ENCODE measurements at regions not wholly inside any gene's neighbourhood (a gene's known extent, or its start where the extent isn't known, plus 50 kb on each side); places are given as distances from the start of the nearest gene placed in this dataset.

DNA sequence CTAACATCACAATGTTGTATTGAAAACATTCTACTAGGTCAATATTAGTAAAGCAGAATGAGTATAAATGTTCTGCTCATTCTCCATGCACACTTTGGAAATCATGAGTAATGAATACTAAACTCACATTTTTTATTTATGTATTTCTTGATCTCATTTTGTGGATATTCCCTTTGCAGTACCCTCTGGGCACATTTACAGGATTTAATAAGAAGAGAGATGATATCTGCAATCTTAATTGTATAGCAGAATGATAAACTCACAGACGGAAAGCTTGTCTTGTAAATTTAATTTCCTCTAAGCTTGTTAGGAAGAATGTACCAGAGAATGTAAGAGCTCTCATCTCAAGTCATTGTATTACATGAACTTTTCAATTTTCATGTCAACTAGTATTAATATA lies 1279.7 kb downstream of the PCDH7 start:
- no peaks in the 10 kb centered on the region for H3K4me1 ChIP-seq (ENCODE audit: control insufficient read depth, insufficient read depth, low read length)
- H3K36me3 ChIP-seq (ENCODE audit: insufficient read depth, low read length) = no peaks in the 10 kb centered on the region
- H3K9ac ChIP-seq (ENCODE audit: low read depth, low read length) = no peak overlapping the region
- H3K27me3 ChIP-seq (ENCODE audit: control insufficient read depth, insufficient read depth, low read length) = no peaks in the 10 kb centered on the region
- H3K4me3 ChIP-seq (ENCODE audit: low read length) = no peak overlapping the region
- no peak overlapping the region for H3K4me2 ChIP-seq (ENCODE audit: low read length)
- no peaks in the 10 kb centered on the region for H3K9me3 ChIP-seq (replicated peaks; ENCODE audit: low read length)

DNA sequence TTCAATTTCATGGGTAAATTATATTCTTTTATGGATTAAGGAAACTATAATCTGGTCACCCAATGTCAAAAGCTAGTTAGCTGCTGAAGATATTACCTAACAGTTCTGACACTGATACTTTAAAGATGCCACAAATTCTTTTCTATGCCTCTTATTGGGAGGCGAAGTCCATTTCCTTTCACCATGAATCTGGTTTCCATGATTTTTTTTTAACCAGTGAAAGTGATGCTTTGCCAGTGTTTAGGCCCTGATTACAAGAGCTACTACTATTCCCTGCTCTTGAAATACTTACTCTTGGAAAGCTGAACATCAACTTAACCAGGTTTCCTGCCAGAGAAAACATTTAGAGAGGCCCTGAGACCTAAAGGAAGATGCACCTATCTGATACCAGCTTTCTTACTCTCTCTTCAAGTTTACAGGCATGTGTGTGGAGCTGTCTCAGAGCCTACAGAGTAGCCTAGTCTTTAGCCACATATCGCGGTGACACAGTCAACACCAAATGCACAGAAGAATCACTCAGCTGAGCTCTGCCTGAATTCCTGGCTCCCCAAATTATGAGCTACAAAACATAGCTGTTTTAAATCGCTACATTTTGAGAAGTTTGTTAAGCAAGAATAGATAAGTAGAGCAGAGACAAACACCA lies 1280.8 kb downstream of the PCDH7 start:
- no peaks in the 10 kb centered on the region for H3K9me3 ChIP-seq (replicated peaks; ENCODE audit: low read length)
- no peak overlapping the region for H3K4me2 ChIP-seq (ENCODE audit: low read length)
- H3K36me3 ChIP-seq (ENCODE audit: insufficient read depth, low read length) = no peaks in the 10 kb centered on the region
- no peak overlapping the region for H3K9ac ChIP-seq (ENCODE audit: low read depth, low read length)
- H3K4me3 ChIP-seq (ENCODE audit: low read length) = no peak overlapping the region
- H3K4me1 ChIP-seq (ENCODE audit: control insufficient read depth, insufficient read depth, low read length) = no peaks in the 10 kb centered on the region
- H3K27me3 ChIP-seq (ENCODE audit: control insufficient read depth, insufficient read depth, low read length) = no peaks in the 10 kb centered on the region

DNA sequence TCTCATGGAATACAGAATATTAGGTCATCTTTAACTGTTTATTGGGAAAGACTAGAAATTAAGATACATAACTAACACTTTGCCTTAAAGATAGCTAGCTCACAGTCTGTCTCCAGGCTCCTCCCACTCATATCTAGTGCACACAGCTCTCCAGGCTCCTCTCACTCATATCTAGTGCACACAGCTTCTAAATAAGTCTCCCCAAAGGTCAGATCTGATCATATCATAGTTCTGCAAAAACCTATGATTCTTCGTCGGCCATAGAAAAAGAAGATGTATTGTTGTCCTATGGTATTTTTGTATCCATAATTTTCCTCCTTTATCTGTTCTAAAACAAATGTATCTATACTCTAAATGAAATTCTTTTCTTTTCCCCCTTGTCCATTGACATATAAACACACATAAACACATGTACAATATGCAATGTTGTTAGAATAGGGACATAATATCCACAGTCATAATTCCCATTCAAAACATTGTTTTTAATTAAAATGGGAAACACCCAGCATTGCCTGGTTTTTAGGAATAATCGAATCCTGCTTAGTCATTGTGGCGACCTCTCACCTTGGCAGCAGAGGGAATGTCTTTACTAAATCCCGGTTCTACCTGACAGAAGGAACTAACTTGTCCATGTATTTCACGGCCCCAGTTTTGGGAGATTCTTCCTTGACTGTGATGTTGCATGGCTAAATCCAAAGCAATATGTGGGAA lies 1282.0 kb downstream of the PCDH7 start:
- Histone ChIP-seq H3K9me3 (replicated peaks; ENCODE audit: low read length) (no peaks in the 10 kb centered on the region), H3K4me1 (ENCODE audit: control insufficient read depth, insufficient read depth, low read length) (no peaks in the 10 kb centered on the region), H3K4me3 (ENCODE audit: low read length) (no peak overlapping the region), H3K9ac (ENCODE audit: low read depth, low read length) (no peak overlapping the region), H3K27me3 (ENCODE audit: control insufficient read depth, insufficient read depth, low read length) (no peaks in the 10 kb centered on the region), H3K4me2 (ENCODE audit: low read length) (no peak overlapping the region), H3K36me3 (ENCODE audit: insufficient read depth, low read length) (no peaks in the 10 kb centered on the region)

DNA sequence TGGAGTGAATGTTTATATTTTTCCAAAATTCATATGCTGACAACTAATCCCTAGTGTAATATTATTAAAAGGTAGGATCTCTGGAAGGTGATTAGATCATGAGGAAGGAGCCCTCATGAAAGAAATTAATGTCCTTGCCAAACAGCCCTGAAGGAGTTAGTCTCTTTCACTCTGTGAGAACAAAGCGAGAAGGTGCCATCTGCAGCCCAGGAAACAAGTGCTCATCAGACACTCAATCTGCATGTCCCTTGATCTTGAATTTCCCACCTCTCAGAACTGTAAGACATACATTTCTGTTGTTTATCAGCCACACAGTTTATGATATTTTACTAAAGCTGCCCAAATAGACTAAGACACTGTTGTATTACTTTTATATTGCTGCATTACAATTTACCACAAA lies 1283.4 kb downstream of the PCDH7 start:
- no peaks in the 10 kb centered on the region for H3K9me3 ChIP-seq (replicated peaks; ENCODE audit: low read length)
- H3K9ac ChIP-seq (ENCODE audit: low read depth, low read length) = no peak overlapping the region
- H3K36me3 ChIP-seq (ENCODE audit: insufficient read depth, low read length) = no peaks in the 10 kb centered on the region
- no peak overlapping the region for H3K4me3 ChIP-seq (ENCODE audit: low read length)
- no peaks in the 10 kb centered on the region for H3K4me1 ChIP-seq (ENCODE audit: control insufficient read depth, insufficient read depth, low read length)
- no peaks in the 10 kb centered on the region for H3K27me3 ChIP-seq (ENCODE audit: control insufficient read depth, insufficient read depth, low read length)
- no peak overlapping the region for H3K4me2 ChIP-seq (ENCODE audit: low read length)

DNA sequence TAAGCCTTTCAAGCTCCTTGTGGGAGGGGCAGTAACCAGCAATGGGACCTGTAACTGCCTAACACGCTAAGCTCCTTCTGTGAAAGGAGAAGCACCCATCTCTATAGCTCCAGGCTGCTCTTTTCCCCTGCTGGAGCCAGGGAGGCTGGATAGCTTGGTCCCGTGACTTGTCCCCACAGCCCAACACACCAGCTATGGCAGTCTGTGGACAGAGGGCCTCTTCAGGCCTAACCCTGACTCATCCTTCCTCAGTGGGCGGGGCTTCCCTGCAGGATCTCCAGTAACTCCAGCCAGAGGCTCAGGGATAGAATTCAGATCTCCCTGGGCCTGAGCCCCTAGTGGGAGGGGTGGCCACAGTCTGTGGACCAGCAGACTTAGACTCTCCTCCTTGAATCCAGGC lies 1290.1 kb downstream of the PCDH7 start:
- H3K27me3 ChIP-seq (ENCODE audit: control insufficient read depth, insufficient read depth, low read length) = no peaks in the 10 kb centered on the region
- H3K9ac ChIP-seq (ENCODE audit: low read depth, low read length) = no peak overlapping the region
- no peaks in the 10 kb centered on the region for H3K9me3 ChIP-seq (replicated peaks; ENCODE audit: low read length)
- no peak overlapping the region for H3K4me2 ChIP-seq (ENCODE audit: low read length)
- H3K4me1 ChIP-seq (ENCODE audit: control insufficient read depth, insufficient read depth, low read length) = no peaks in the 10 kb centered on the region
- no peaks in the 10 kb centered on the region for H3K36me3 ChIP-seq (ENCODE audit: insufficient read depth, low read length)
- H3K4me3 ChIP-seq (ENCODE audit: low read length) = no peak overlapping the region

DNA sequence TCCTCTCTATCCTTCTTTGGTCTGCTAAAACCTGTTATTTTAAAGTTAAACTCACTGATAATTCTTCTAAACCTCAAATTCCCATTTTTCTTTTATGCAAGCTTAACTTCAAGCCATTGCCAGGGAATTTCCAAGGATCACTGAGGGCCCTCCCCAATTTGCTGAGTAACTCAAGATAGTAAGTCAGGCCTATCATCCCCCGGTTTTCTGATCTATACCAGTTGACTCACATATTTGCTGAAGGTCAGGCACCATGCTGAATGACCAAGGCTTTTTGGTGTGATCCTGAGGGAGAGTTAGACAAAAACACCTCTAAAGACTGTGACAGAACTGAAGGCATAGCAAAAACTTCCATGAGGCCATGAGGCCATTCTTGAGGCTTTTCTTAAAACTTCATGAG lies 1301.9 kb downstream of the PCDH7 start:
- H3K27me3 ChIP-seq (ENCODE audit: control insufficient read depth, insufficient read depth, low read length) = no peaks in the 10 kb centered on the region
- no peak overlapping the region for H3K4me2 ChIP-seq (ENCODE audit: low read length)
- no peak overlapping the region for H3K9ac ChIP-seq (ENCODE audit: low read depth, low read length)
- H3K4me1 ChIP-seq (ENCODE audit: control insufficient read depth, insufficient read depth, low read length) = peaks cover 10% of the 10 kb centered on the region
- H3K36me3 ChIP-seq (ENCODE audit: insufficient read depth, low read length) = no peaks in the 10 kb centered on the region
- no peak overlapping the region for H3K4me3 ChIP-seq (ENCODE audit: low read length)
- H3K9me3 ChIP-seq (replicated peaks; ENCODE audit: low read length) = no peaks in the 10 kb centered on the region

DNA sequence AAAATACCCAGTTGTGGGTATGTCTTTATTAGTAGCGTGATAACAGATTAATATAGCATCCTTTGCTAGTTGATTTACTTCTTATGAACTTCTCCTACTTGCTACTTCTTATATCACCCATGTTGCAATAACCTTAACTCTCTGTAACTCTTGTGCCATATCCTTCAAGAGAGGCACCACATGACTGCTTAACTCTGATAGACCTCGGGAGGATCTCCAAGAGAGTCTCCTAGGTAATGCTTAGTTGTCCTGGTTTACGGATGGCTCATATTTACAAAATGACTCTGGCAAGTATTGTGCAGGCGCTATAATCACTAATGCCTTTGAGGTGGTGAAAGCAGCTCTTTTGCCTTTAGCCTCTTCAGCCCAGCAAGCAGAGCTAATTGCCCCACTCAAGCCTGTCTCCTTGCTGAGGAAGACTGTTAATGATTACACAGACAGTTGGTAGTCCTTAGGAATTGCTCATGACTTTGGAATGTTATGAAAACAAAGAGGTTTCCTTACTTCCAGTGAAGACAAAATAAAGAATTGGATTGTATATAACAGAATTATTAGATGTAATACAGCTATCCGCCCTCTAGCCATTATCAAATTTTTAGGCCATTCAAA lies 1305.8 kb downstream of the PCDH7 start:
- H3K9me3 ChIP-seq (replicated peaks; ENCODE audit: low read length) = no peaks in the 10 kb centered on the region
- H3K27me3 ChIP-seq (ENCODE audit: control insufficient read depth, insufficient read depth, low read length) = no peaks in the 10 kb centered on the region
- no peak overlapping the region for H3K4me2 ChIP-seq (ENCODE audit: low read length)
- H3K4me3 ChIP-seq (ENCODE audit: low read length) = no peak overlapping the region
- no peaks in the 10 kb centered on the region for H3K36me3 ChIP-seq (ENCODE audit: insufficient read depth, low read length)
- no peak overlapping the region for H3K9ac ChIP-seq (ENCODE audit: low read depth, low read length)
- H3K4me1 ChIP-seq (ENCODE audit: control insufficient read depth, insufficient read depth, low read length) = peaks cover 10% of the 10 kb centered on the region

DNA sequence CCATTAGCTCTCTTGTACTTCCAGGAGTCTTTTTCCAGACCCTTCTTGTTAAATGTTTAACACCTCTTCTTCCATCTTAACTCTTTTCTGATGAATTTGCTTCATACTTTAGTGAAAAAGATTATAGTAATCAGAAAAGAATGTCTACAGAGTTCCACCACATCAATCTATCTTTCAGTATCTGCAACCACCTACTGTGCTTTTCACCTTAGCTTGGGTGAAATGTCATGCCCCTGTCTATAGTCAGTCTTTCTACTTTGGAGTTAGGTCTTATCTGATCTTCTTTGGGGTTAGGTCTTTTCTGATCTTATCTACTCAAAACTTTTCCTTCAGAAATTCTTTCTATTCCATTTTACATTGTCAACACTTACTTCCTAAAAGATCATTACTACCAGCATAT lies 1310.2 kb downstream of the PCDH7 start:
- Histone ChIP-seq H3K4me2 (ENCODE audit: low read length) (no peak overlapping the region), H3K27me3 (ENCODE audit: control insufficient read depth, insufficient read depth, low read length) (no peaks in the 10 kb centered on the region), H3K4me1 (ENCODE audit: control insufficient read depth, insufficient read depth, low read length) (peaks cover 10% of the 10 kb centered on the region), H3K4me3 (ENCODE audit: low read length) (no peak overlapping the region), H3K9ac (ENCODE audit: low read depth, low read length) (no peak overlapping the region), H3K36me3 (ENCODE audit: insufficient read depth, low read length) (no peaks in the 10 kb centered on the region), H3K9me3 (replicated peaks; ENCODE audit: low read length) (no peaks in the 10 kb centered on the region)

DNA sequence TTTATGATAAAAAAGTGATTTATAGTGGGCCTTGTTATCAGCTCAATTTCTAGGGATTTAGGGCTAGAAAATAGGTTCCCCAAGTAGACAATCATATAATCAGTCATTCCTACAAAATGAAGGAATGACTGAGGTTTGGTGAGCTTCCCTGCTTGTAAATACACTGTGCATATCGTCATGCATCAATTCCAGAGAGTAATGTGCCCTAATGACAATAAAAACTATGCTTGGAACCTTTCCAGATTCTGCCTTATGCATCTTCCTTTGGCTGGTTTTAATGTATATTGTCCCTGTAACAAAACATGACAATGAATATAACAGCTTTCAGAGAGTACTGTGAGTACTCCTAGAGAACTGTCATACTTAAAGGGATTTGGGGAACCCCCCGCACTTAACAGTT lies 1310.9 kb downstream of the PCDH7 start:
- Histone ChIP-seq H3K27me3 (ENCODE audit: control insufficient read depth, insufficient read depth, low read length) (no peaks in the 10 kb centered on the region), H3K4me1 (ENCODE audit: control insufficient read depth, insufficient read depth, low read length) (peaks cover 6% of the 10 kb centered on the region), H3K4me2 (ENCODE audit: low read length) (no peak overlapping the region), H3K9me3 (replicated peaks; ENCODE audit: low read length) (no peaks in the 10 kb centered on the region), H3K4me3 (ENCODE audit: low read length) (no peak overlapping the region), H3K36me3 (ENCODE audit: insufficient read depth, low read length) (no peaks in the 10 kb centered on the region), H3K9ac (ENCODE audit: low read depth, low read length) (no peak overlapping the region)

DNA sequence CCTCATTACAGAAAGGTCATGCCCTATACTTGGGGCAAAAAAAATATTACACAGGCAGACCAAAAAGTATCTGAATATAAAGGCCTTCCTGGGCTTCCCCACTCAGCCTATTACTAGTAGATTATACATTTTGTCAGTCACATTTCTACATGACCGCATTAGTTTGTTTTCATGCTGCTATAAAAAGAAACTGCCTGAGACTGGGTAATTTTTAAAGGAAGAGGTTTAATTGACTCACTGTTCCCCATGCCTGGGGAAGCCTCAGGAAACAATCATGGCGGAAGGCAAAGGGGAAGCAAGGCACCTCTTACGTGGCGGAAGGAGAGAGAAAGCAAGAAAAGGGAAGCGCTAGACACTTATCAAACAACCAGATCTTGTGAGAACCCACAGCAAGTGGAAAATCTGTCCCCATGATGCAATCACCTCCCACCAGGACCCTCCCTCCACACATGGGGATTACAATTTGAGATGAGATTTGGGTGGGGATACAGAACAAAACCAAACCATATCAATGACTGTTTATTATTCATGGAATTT lies 1312.0 kb downstream of the PCDH7 start:
- H3K36me3 ChIP-seq (ENCODE audit: insufficient read depth, low read length) = no peaks in the 10 kb centered on the region

DNA sequence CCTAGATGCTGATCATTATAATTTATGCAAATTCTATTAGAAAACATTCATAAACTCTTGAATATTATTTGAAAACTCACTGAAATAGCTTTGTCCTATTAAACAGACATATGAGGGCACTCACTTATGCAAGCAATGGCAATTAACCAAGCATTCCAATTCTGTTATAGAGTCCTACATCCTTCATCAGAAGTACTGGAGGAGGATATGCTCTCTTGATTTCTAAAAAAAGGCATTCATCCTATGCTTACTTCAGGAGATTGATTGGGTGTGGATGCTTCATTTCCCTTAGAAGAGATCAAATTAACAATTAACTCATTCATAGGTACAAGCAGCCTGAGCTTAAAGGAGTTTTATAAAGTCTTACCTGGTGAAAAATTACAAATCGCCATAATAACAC lies 1317.2 kb downstream of the PCDH7 start:
- Histone ChIP-seq H3K9me3 (replicated peaks; ENCODE audit: low read length) (no peaks in the 10 kb centered on the region), H3K36me3 (ENCODE audit: insufficient read depth, low read length) (no peaks in the 10 kb centered on the region), H3K4me1 (ENCODE audit: control insufficient read depth, insufficient read depth, low read length) (no peaks in the 10 kb centered on the region), H3K4me2 (ENCODE audit: low read length) (no peak overlapping the region), H3K9ac (ENCODE audit: low read depth, low read length) (no peak overlapping the region), H3K27me3 (ENCODE audit: control insufficient read depth, insufficient read depth, low read length) (no peaks in the 10 kb centered on the region), H3K4me3 (ENCODE audit: low read length) (no peak overlapping the region)

More for the DNA sequence above, 1312.0 kb downstream of the PCDH7 start:
- no peaks in the 10 kb centered on the region for H3K27me3 ChIP-seq (ENCODE audit: control insufficient read depth, insufficient read depth, low read length)
- H3K9me3 ChIP-seq (replicated peaks; ENCODE audit: low read length) = no peaks in the 10 kb centered on the region
- H3K4me2 ChIP-seq (ENCODE audit: low read length) = no peak overlapping the region
- no peaks in the 10 kb centered on the region for H3K4me1 ChIP-seq (ENCODE audit: control insufficient read depth, insufficient read depth, low read length)
- H3K4me3 ChIP-seq (ENCODE audit: low read length) = no peak overlapping the region
- no peak overlapping the region for H3K9ac ChIP-seq (ENCODE audit: low read depth, low read length)
